ENCODE measurements at regions not wholly inside any gene's neighbourhood (a gene's known extent, or its start where the extent isn't known, plus 50 kb on each side); places are given as distances from the start of the nearest gene placed in this dataset.

GRCh38 chr18:51417643-51418483 lies 220.4 kb upstream of the MEX3C start:
- TF ChIP-seq POLR2A (IDR thresholded peaks at IDR 0.05) = no peak
- TF ChIP-seq CTCF (IDR thresholded peaks at IDR 0.05) = no peak
- no peaks in the 10 kb centered on the region for H3K9me3 ChIP-seq
- no peaks in the 10 kb centered on the region for H3K36me3 ChIP-seq
- H3K27ac ChIP-seq = no peak overlapping the region
- H3K4me3 ChIP-seq = no peak overlapping the region
- no peak for DNase-seq
- H3K4me1 ChIP-seq = no peaks in the 10 kb centered on the region
- no peaks in the 10 kb centered on the region for H3K27me3 ChIP-seq
- intact Hi-C loops (cut with DNase I; ENCODE audit: low total_unique reads) = no loop called here

DNA sequence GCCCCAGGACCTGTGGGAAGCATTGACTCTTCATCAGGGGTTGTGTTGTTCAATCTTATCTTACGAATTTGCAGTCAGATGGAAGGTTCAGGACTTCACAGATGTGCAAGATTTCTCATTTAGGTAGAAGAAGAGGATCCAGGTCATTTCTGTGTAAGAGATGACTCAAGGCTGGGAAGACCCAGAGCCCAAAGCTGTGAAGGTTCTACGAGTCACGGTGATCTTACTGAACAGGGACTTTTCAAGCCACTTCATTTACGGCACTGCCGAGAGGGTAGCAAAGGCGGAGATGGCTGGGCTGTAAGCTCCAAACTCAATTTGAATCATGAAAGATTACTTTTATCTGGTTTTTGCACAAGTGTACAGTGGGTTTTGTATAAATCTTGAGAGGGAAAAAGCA lies 228.0 kb upstream of the MEX3C start:
- DNase-seq = no peak
- intact Hi-C loops (cut with DNase I; ENCODE audit: low total_unique reads) = no loop called here
- H3K27ac ChIP-seq = no peak overlapping the region
- TF ChIP-seq POLR2A (IDR thresholded peaks at IDR 0.05) (no peak), CTCF (IDR thresholded peaks at IDR 0.05) (no peak)
- no peaks in the 10 kb centered on the region for H3K4me1 ChIP-seq
- no peaks in the 10 kb centered on the region for H3K27me3 ChIP-seq
- H3K9me3 ChIP-seq = no peaks in the 10 kb centered on the region
- no peaks in the 10 kb centered on the region for H3K36me3 ChIP-seq
- H3K4me3 ChIP-seq = no peak overlapping the region

- TF ChIP-seq CTCF (IDR thresholded peaks at IDR 0.05) (no peak), POLR2A (IDR thresholded peaks at IDR 0.05) (no peak)
- intact Hi-C loops (cut with DNase I; ENCODE audit: low total_unique reads) = no loop called here
- H3K27ac ChIP-seq = no peak overlapping the region
- no peaks in the 10 kb centered on the region for H3K9me3 ChIP-seq
- no peak overlapping the region for H3K4me3 ChIP-seq
- no peaks in the 10 kb centered on the region for H3K27me3 ChIP-seq
- no peak for DNase-seq
- no peaks in the 10 kb centered on the region for H3K36me3 ChIP-seq
- no peaks in the 10 kb centered on the region for H3K4me1 ChIP-seq
These were observed 228.4 kb upstream of the MEX3C start for GRCh38 chr18:51425889-51426288.

GRCh38 chr18:51426996-51427395 lies 229.5 kb upstream of the MEX3C start:
- DNase-seq = no peak
- Histone ChIP-seq H3K27ac (no peak overlapping the region), H3K36me3 (no peaks in the 10 kb centered on the region), H3K4me1 (no peaks in the 10 kb centered on the region), H3K9me3 (no peaks in the 10 kb centered on the region), H3K27me3 (no peaks in the 10 kb centered on the region), H3K4me3 (no peak overlapping the region)
- TF ChIP-seq CTCF (IDR thresholded peaks at IDR 0.05) (no peak), POLR2A (IDR thresholded peaks at IDR 0.05) (no peak)
- intact Hi-C loops (cut with DNase I; ENCODE audit: low total_unique reads) = no loop called here

GRCh38 chr18:51429644-51430043 lies 232.2 kb upstream of the MEX3C start:
- TF ChIP-seq POLR2A (IDR thresholded peaks at IDR 0.05) (no peak), CTCF (IDR thresholded peaks at IDR 0.05) (no peak)
- DNase-seq = no peak
- intact Hi-C loops (cut with DNase I; ENCODE audit: low total_unique reads) = no loop called here
- Histone ChIP-seq H3K9me3 (no peaks in the 10 kb centered on the region), H3K27ac (no peak overlapping the region), H3K36me3 (no peaks in the 10 kb centered on the region), H3K4me3 (no peak overlapping the region), H3K4me1 (no peaks in the 10 kb centered on the region), H3K27me3 (no peaks in the 10 kb centered on the region)

Data from uterus (tissue), 3 donors.